ENCODE measurements at regions not wholly inside any gene's neighbourhood (a gene's known extent, or its start where the extent isn't known, plus 50 kb on each side); places are given as distances from the start of the nearest gene placed in this dataset.

DNA sequence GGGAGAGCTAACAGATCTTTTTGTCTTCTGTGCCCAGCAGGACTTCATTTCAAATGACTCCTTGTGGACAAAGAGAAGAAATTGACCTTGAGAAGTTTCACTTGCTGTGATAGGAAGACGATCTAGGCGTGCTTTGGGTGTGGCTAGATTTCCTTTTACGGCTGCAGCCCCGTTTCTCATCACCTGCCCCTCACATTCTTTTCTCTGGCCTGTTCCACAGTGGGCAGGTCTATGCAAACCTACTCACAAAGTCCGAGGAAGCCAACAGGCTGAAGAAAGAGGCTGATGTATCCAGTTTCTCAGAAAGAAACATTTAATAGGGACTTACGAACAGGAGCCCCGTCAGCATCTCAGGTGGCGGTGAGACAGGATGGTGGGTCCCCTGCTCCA is 231.8 kb downstream of the FGF9 start:
- Histone ChIP-seq H3K4me2 (ENCODE audit: insufficient read depth in 1 of 2, low read depth in 2 of 2, low read length in 2 of 2) (no peak overlapping the region), H3K23ac (ENCODE audit: insufficient read length) (no peak overlapping the region), H2BK15ac (ENCODE audit: low read length) (no peak overlapping the region), H2AK5ac (ENCODE audit: low read depth, low read length) (no peak overlapping the region), H2BK5ac (ENCODE audit: low read depth, low read length) (no peak overlapping the region), H4K8ac (ENCODE audit: extremely low read depth, insufficient read depth, low read length) (no peak overlapping the region), H3K79me2 (ENCODE audit: control insufficient read depth in 1 of 2, insufficient read depth in 2 of 2, low read length in 2 of 2) (no peaks in the 10 kb centered on the region), H4K5ac (ENCODE audit: insufficient read length, low read depth, low read length) (no peak overlapping the region), H3K4ac (replicated peaks; ENCODE audit: insufficient read length, low read depth, low read length) (no peak overlapping the region), H3K9me3 (ENCODE audit: insufficient read depth in 2 of 2, low read depth in 1 of 2, low read length in 1 of 2) (no peaks in the 10 kb centered on the region), H2AFZ (ENCODE audit: low read length) (no peak overlapping the region), H4K20me1 (replicated peaks in 1 of 2; ENCODE audit: control insufficient read depth in 1 of 2, insufficient read depth in 2 of 2, low read length in 2 of 2) (no peaks in the 10 kb centered on the region), H4K91ac (replicated peaks; ENCODE audit: insufficient read length, low read length) (no peak overlapping the region), H3K18ac (ENCODE audit: extremely low read depth, low read length) (no peak overlapping the region), H3K14ac (ENCODE audit: insufficient read length) (no peak overlapping the region), H2BK12ac (ENCODE audit: low read depth, low read length) (no peak overlapping the region), H2BK20ac (ENCODE audit: low read length) (no peak overlapping the region), H3K27me3 (replicated peaks in 1 of 4; ENCODE audit: control insufficient read depth in 3 of 4, extremely low read depth in 1 of 4, insufficient read depth in 3 of 4, low read length in 3 of 4) (no peaks in the 10 kb centered on the region), H3K79me1 (ENCODE audit: low read depth, low read length) (no peaks in the 10 kb centered on the region), H3K36me3 (ENCODE audit: control insufficient read depth in 2 of 4, insufficient read depth in 4 of 4, low read length in 3 of 4) (no peaks in the 10 kb centered on the region), H3K4me1 (replicated peaks in 1 of 4; ENCODE audit: control insufficient read depth in 3 of 4, insufficient read depth in 4 of 4, low read length in 3 of 4) (no peaks in the 10 kb centered on the region), H3K4me3 (ENCODE audit: extremely low read depth in 1 of 4, insufficient read depth in 2 of 4, low read depth in 3 of 4, low read length in 4 of 4) (no peak overlapping the region), H3K56ac (replicated peaks; ENCODE audit: insufficient read length, low read depth, low read length) (no peak overlapping the region), H2BK120ac (replicated peaks; ENCODE audit: low read depth, low read length) (no peak overlapping the region), H3K23me2 (ENCODE audit: low read depth, low read length) (no peaks in the 10 kb centered on the region; the same call in 1 of the 2 replicates), H3K9ac (replicated peaks in 1 of 4; ENCODE audit: extremely low read depth in 1 of 4, low read depth in 3 of 4, low read length in 3 of 4) (no peak overlapping the region), H3K27ac (ENCODE audit: low read depth, low read length) (no peak overlapping the region)
- no peak for DNase-seq (ENCODE audit: low read depth in 1 of 2, low spot score in 2 of 2)
- POLR2A ChIA-PET (ENCODE audit: partially characterized antibody): no interaction called here
- WGBS, 2 experiments (ENCODE audit: extremely low coverage in 1 of 2, insufficient coverage in 1 of 2, insufficient read length in 1 of 2, insufficient replicate concordance in 2 of 2, low coverage in 1 of 2, low lambda C conversion rate in 2 of 2, missing lambda C conversion rate in 1 of 2): 94% methylated on average over 8 of the region's 8 CpGs; no CpG with 5 or more reads in 1 of the 2 experiments
- CTCF ChIA-PET (ENCODE audit: partially characterized antibody): interaction anchor here (1.4 kb wide), 1 partner anchor 38 kb away, joined by 3 read pairs; no protein-coding TSS in a partner anchor
- no peak for FAIRE-seq
- TF ChIP-seq TAF1 (IDR thresholded peaks at IDR 0.05; ENCODE audit: low read depth, low read length): no peak
- TF ChIP-seq RFX5 (IDR thresholded peaks at IDR 0.05; ENCODE audit: borderline replicate concordance, low read depth, low read length): no peak
- TF ChIP-seq, protein P1, sequence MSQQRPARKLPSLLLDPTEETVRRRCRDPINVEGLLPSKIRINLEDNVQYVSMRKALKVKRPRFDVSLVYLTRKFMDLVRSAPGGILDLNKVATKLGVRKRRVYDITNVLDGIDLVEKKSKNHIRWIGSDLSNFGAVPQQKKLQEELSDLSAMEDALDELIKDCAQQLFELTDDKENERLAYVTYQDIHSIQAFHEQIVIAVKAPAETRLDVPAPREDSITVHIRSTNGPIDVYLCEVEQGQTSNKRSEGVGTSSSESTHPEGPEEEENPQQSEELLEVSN (IDR thresholded peaks at IDR 0.05): no peak
- TF ChIP-seq SIN3A (conservative IDR thresholded peaks at IDR 0.05 in 1 of 2, IDR thresholded peaks at IDR 0.05 in 1 of 2; ENCODE audit: low read depth in 1 of 2, low read length in 2 of 2): no peak
- TF ChIP-seq SIRT6 (IDR thresholded peaks at IDR 0.05; ENCODE audit: low read length): no peak
- no peak for TF ChIP-seq PHF8 (conservative IDR thresholded peaks at IDR 0.05; ENCODE audit: low read depth, low read length)
- TF ChIP-seq KDM1A (IDR thresholded peaks at IDR 0.05; ENCODE audit: borderline replicate concordance, low read length): no peak
- TF ChIP-seq SP2 (IDR thresholded peaks at IDR 0.05; ENCODE audit: low read length): no peak
- no peak for TF ChIP-seq GTF2F1 (IDR thresholded peaks at IDR 0.05; ENCODE audit: borderline replicate concordance, low read depth, low read length)
- no peak for TF ChIP-seq TCF12 (IDR thresholded peaks at IDR 0.05; ENCODE audit: low read depth, low read length)
- TF ChIP-seq RNF2 (IDR thresholded peaks at IDR 0.05; ENCODE audit: borderline replicate concordance, low read depth, low read length, missing control alignments, poor library complexity, severe bottlenecking): no peak
- no peak for TF ChIP-seq CHD1 (IDR thresholded peaks at IDR 0.05; ENCODE audit: low read depth, low read length)
- no peak for TF ChIP-seq JUND (IDR thresholded peaks at IDR 0.05; ENCODE audit: low read length)
- TF ChIP-seq JUN (IDR thresholded peaks at IDR 0.05; ENCODE audit: low read depth, low read length): no peak
